ENCODE measurements at regions not wholly inside any gene's neighbourhood (a gene's known extent, or its start where the extent isn't known, plus 50 kb on each side); places are given as distances from the start of the nearest gene placed in this dataset.

DNA sequence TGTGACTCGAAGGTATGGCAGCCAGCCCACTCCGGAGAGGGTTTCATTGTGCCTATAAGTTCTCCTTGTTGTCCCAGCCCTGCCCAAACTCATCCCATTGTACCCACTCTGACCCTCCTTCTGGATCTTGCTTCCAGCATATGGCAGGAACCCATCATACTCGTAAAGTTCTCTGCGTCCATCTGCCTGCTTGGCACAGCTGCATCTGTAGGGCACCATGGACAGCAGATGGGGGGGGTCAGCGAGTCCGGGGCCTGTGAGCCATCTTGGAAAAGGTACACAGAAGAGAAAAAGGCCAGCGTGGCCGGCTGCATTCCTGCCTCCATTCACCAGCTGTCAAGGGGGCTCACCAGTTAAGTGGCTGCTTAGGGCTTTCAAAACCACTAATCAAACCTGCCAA, 94.9 kb upstream of the IGSF21 start:
- Histone ChIP-seq H3K27me3 (ENCODE audit: insufficient read depth, poor library complexity, severe bottlenecking) (no peaks in the 10 kb centered on the region), H3K4me3 (replicated peaks; ENCODE audit: insufficient read depth, low read length) (no peak overlapping the region), H3K27ac (replicated peaks) (no peak overlapping the region)
- no peak for DNase-seq (ENCODE audit: low read depth in 1 of 2, low spot score in 1 of 2)
- TF ChIP-seq SPI1 (IDR thresholded peaks at IDR 0.05; ENCODE audit: borderline replicate concordance, low read depth) (no peak), GABPA (IDR thresholded peaks at IDR 0.05; ENCODE audit: low read depth) (no peak), REST (IDR thresholded peaks at IDR 0.05; ENCODE audit: insufficient replicate concordance, low read depth) (peak; percentile 77)

GRCh38 chr1:18013216-18013615, 94.4 kb upstream of the IGSF21 start:
- TF ChIP-seq REST (IDR thresholded peaks at IDR 0.05; ENCODE audit: insufficient replicate concordance, low read depth) (no peak), CTCF (IDR thresholded peaks at IDR 0.05; ENCODE audit: insufficient read depth, low read length) (no peak), SPI1 (IDR thresholded peaks at IDR 0.05; ENCODE audit: borderline replicate concordance, low read depth) (no peak), GABPA (IDR thresholded peaks at IDR 0.05; ENCODE audit: low read depth) (no peak), POLR2AphosphoS5 (IDR thresholded peaks at IDR 0.05; ENCODE audit: low read depth) (no peak)
- no peak overlapping the region for H3K27ac ChIP-seq (replicated peaks)
- DNase-seq (ENCODE audit: low read depth in 1 of 2, low spot score in 1 of 2): no peak
- H3K4me3 ChIP-seq (replicated peaks; ENCODE audit: insufficient read depth, low read length): no peak overlapping the region
- H3K27me3 ChIP-seq (ENCODE audit: insufficient read depth, poor library complexity, severe bottlenecking): no peaks in the 10 kb centered on the region

- Histone ChIP-seq H3K27me3 (ENCODE audit: insufficient read depth, poor library complexity, severe bottlenecking) (no peaks in the 10 kb centered on the region), H3K27ac (replicated peaks) (no peak overlapping the region), H3K4me3 (replicated peaks; ENCODE audit: insufficient read depth, low read length) (no peak overlapping the region)
- DNase-seq (ENCODE audit: low read depth in 1 of 2, low spot score in 1 of 2): no peak
- no peak for TF ChIP-seq REST (IDR thresholded peaks at IDR 0.05; ENCODE audit: insufficient replicate concordance, low read depth)
- no peak for TF ChIP-seq POLR2AphosphoS5 (IDR thresholded peaks at IDR 0.05; ENCODE audit: low read depth)
- no peak for TF ChIP-seq GABPA (IDR thresholded peaks at IDR 0.05; ENCODE audit: low read depth)
- no peak for TF ChIP-seq CTCF (IDR thresholded peaks at IDR 0.05; ENCODE audit: insufficient read depth, low read length)
- no peak for TF ChIP-seq SPI1 (IDR thresholded peaks at IDR 0.05; ENCODE audit: borderline replicate concordance, low read depth)
Measured at GRCh38 chr1:18015719-18016118, 91.9 kb upstream of the IGSF21 start.

DNA sequence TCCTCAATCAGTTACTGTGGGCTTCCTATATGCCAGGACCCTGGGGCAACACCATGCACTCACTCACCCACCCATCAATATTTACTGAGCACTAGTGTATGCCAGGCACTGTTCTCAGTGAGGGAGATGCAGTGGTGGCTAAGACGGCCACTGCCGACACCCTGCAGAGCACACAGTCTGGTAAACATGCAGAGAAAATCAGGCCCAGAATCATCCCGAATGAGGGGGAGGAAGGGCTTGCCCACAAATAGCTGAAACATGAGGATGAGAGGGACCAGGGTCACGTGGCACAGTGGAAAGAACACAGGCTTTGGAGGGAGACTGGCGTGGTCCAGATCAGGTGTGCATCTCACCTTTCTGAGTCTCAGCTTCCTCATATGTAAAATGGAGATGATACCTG, 89.2 kb upstream of the IGSF21 start:
- TF ChIP-seq POLR2AphosphoS5 (IDR thresholded peaks at IDR 0.05; ENCODE audit: low read depth): no peak
- no peak for TF ChIP-seq CTCF (IDR thresholded peaks at IDR 0.05; ENCODE audit: insufficient read depth, low read length)
- TF ChIP-seq REST (IDR thresholded peaks at IDR 0.05; ENCODE audit: insufficient replicate concordance, low read depth): no peak
- no peak for TF ChIP-seq SPI1 (IDR thresholded peaks at IDR 0.05; ENCODE audit: borderline replicate concordance, low read depth)
- no peak for TF ChIP-seq GABPA (IDR thresholded peaks at IDR 0.05; ENCODE audit: low read depth)
- no peaks in the 10 kb centered on the region for H3K27me3 ChIP-seq (ENCODE audit: insufficient read depth, poor library complexity, severe bottlenecking)
- no peak overlapping the region for H3K4me3 ChIP-seq (replicated peaks; ENCODE audit: insufficient read depth, low read length)
- H3K27ac ChIP-seq (replicated peaks): no peak overlapping the region
- DNase-seq (ENCODE audit: low read depth in 1 of 2, low spot score in 1 of 2): no peak
